ENCODE measurements at regions not wholly inside any gene's neighbourhood (a gene's known extent, or its start where the extent isn't known, plus 50 kb on each side); places are given as distances from the start of the nearest gene placed in this dataset.
A peak's percentile ranks its signal among the peaks of the same experiment; 100 is the strongest.

DNA sequence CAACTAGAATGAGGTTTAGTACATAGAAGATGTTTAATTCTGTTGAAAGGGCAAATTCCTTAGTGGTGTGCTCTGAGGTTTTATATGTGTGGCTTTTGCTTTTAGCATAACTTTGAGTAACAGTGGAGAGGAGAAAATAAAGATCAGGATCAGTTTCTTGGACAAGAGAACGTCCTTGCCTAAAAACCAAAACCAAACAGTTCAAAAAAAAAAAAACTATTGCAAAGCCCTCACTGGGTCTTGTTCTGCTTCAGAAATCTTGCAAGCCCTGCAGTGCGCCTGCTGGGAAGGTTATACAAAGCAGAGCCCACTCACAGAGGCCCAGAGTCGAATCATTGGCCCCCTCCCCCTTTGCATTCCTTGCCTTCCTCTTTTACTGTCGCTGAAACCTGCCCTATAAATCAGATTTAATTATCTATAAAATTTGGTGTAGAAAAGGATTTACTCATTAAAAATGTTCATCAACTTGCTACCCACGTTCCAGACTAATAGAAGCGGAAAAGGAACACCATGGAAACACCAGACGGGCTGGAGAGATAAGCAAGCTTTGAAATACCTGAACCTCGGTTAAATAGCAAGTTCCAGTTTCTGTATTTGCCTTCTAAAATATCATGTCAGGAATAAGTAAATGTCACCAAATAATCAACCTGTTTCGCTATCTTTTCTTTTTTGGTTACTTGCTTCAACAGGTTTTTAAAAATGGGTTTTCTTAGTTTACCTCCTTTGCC lies 201.6 kb upstream of the PTBP2 start:
- Histone ChIP-seq H4K8ac (ENCODE audit: extremely low read depth, insufficient read depth, low read length) (no peak overlapping the region), H3K4me1 (replicated peaks in 1 of 4; ENCODE audit: control insufficient read depth in 3 of 4, insufficient read depth in 4 of 4, low read length in 3 of 4) (peaks cover 12 to 30% (median 20%) of the 10 kb centered on the region in 4 experiments; a peak in 6 of 7 replicates), H3K9ac (replicated peaks in 1 of 4; ENCODE audit: extremely low read depth in 1 of 4, low read depth in 3 of 4, low read length in 3 of 4) (no peak overlapping the region), H3K56ac (replicated peaks; ENCODE audit: insufficient read length, low read depth, low read length) (no peak overlapping the region), H4K5ac (ENCODE audit: insufficient read length, low read depth, low read length) (no peak overlapping the region), H2BK12ac (ENCODE audit: low read depth, low read length) (no peak overlapping the region), H2BK5ac (ENCODE audit: low read depth, low read length) (no peak overlapping the region), H3K23ac (ENCODE audit: insufficient read length) (no peak overlapping the region), H2BK120ac (replicated peaks; ENCODE audit: low read depth, low read length) (no peak overlapping the region), H3K27me3 (replicated peaks in 1 of 4; ENCODE audit: control insufficient read depth in 3 of 4, extremely low read depth in 1 of 4, insufficient read depth in 3 of 4, low read length in 3 of 4) (no peaks in the 10 kb centered on the region; a peak in 1 of 7 replicates), H2BK15ac (ENCODE audit: low read length) (no peak overlapping the region), H3K23me2 (ENCODE audit: low read depth, low read length) (no peaks in the 10 kb centered on the region; the same call in 1 of the 2 replicates), H3K27ac (ENCODE audit: low read depth, low read length) (no peak overlapping the region), H4K91ac (replicated peaks; ENCODE audit: insufficient read length, low read length) (no peak overlapping the region), H4K20me1 (replicated peaks in 1 of 2; ENCODE audit: control insufficient read depth in 1 of 2, insufficient read depth in 2 of 2, low read length in 2 of 2) (no peaks in the 10 kb centered on the region), H3K4ac (replicated peaks; ENCODE audit: insufficient read length, low read depth, low read length) (no peak overlapping the region), H2AK5ac (ENCODE audit: low read depth, low read length) (no peak overlapping the region), H3K79me1 (ENCODE audit: low read depth, low read length) (no peaks in the 10 kb centered on the region), H3K79me2 (ENCODE audit: control insufficient read depth in 1 of 2, insufficient read depth in 2 of 2, low read length in 2 of 2) (no peaks in the 10 kb centered on the region), H3K4me3 (ENCODE audit: extremely low read depth in 1 of 4, insufficient read depth in 2 of 4, low read depth in 3 of 4, low read length in 4 of 4) (no peak overlapping the region; a peak in 1 of 8 replicates), H2AFZ (ENCODE audit: low read length) (no peak overlapping the region), H3K14ac (ENCODE audit: insufficient read length) (no peak overlapping the region), H3K9me3 (ENCODE audit: insufficient read depth in 2 of 2, low read depth in 1 of 2, low read length in 1 of 2) (no peaks in the 10 kb centered on the region), H3K18ac (ENCODE audit: extremely low read depth, low read length) (no peak overlapping the region; the same call in 1 of the 2 replicates), H3K4me2 (ENCODE audit: insufficient read depth in 1 of 2, low read depth in 2 of 2, low read length in 2 of 2) (peak overlapping the region; percentile 3 to 33; a peak in 2 of 4 replicates), H2BK20ac (ENCODE audit: low read length) (no peak overlapping the region), H3K36me3 (ENCODE audit: control insufficient read depth in 2 of 4, insufficient read depth in 4 of 4, low read length in 3 of 4) (no peaks in the 10 kb centered on the region)
- 37% methylated on average over 9 of the region's 9 CpGs; no CpG with 5 or more reads in 1 of the 2 experiments for WGBS, 2 experiments (ENCODE audit: extremely low coverage in 1 of 2, insufficient coverage in 1 of 2, insufficient read length in 1 of 2, insufficient replicate concordance in 2 of 2, low coverage in 1 of 2, low lambda C conversion rate in 2 of 2, missing lambda C conversion rate in 1 of 2)
- POLR2A ChIA-PET (ENCODE audit: partially characterized antibody), result no interaction called here
- CTCF ChIA-PET (ENCODE audit: partially characterized antibody), result interaction anchor here (1.9 kb wide), 1 partner anchor 284 kb away, joined by 4 read pairs; no protein-coding TSS in a partner anchor
- FAIRE-seq (peak; percentile 13), DNase-seq (ENCODE audit: low read depth in 1 of 2, low spot score in 2 of 2) (no peak)
- TF ChIP-seq TEAD4 (IDR thresholded peaks at IDR 0.05; ENCODE audit: low read depth, low read length), result peak; percentile 71
- TF ChIP-seq SUZ12 (IDR thresholded peaks at IDR 0.05; ENCODE audit: low read length), result no peak
- TF ChIP-seq BCL11A (IDR thresholded peaks at IDR 0.05; ENCODE audit: low read depth in 2 of 2, low read length in 2 of 2), result peak in 1 of 2 experiments; percentile 28
- TF ChIP-seq, protein P1, sequence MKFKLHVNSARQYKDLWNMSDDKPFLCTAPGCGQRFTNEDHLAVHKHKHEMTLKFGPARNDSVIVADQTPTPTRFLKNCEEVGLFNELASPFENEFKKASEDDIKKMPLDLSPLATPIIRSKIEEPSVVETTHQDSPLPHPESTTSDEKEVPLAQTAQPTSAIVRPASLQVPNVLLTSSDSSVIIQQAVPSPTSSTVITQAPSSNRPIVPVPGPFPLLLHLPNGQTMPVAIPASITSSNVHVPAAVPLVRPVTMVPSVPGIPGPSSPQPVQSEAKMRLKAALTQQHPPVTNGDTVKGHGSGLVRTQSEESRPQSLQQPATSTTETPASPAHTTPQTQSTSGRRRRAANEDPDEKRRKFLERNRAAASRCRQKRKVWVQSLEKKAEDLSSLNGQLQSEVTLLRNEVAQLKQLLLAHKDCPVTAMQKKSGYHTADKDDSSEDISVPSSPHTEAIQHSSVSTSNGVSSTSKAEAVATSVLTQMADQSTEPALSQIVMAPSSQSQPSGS (IDR thresholded peaks at IDR 0.05; ENCODE audit: low read length), result no peak
- no peak for TF ChIP-seq SIX5 (IDR thresholded peaks at IDR 0.05; ENCODE audit: low read depth, low read length)
- TF ChIP-seq BACH1 (IDR thresholded peaks at IDR 0.05; ENCODE audit: low read length), result 0 out of 2 replicates have a peak, but pooled peaks have one; percentile 16
- peak; percentile 30; the same call in 1 of the 2 replicates for TF ChIP-seq SP1 (IDR thresholded peaks at IDR 0.05; ENCODE audit: low read depth, low read length)
- TF ChIP-seq ASH2L (IDR thresholded peaks at IDR 0.05; ENCODE audit: low read length), result peak; percentile 33
- TF ChIP-seq RAD21 (IDR thresholded peaks at IDR 0.05 in 1 of 2, conservative IDR thresholded peaks at IDR 0.05 in 1 of 2; ENCODE audit: low read depth in 2 of 2, low read length in 2 of 2), result peak; percentile 7 to 14; a peak in 1 of 4 replicates

Measured in H1 (cell line).